ENCODE measurements at regions not wholly inside any gene's neighbourhood (a gene's known extent, or its start where the extent isn't known, plus 50 kb on each side); places are given as distances from the start of the nearest gene placed in this dataset.

GRCh38 chr4:138406876-138407275 is 164.7 kb upstream of the SLC7A11 start:
- Mint-ChIP-seq H3K36me3 (ENCODE audit: insufficient read depth) (no peaks in the 10 kb centered on the region), H3K4me3 (ENCODE audit: low read depth) (no peak overlapping the region), H3K9me3 (ENCODE audit: low read depth) (no peaks in the 10 kb centered on the region), H3K27me3 (no peaks in the 10 kb centered on the region), H3K4me1 (ENCODE audit: low read depth) (peaks cover 3% of the 10 kb centered on the region), H3K27ac (no peak overlapping the region)
- no peak for DNase-seq (ENCODE audit: low spot score, unreplicated experiment)
- TF ChIP-seq CTCF (IDR thresholded peaks at IDR 0.05; ENCODE audit: unreplicated experiment), result no peak

- Mint-ChIP-seq H3K27me3 (no peaks in the 10 kb centered on the region), H3K36me3 (ENCODE audit: insufficient read depth) (no peaks in the 10 kb centered on the region), H3K4me3 (ENCODE audit: low read depth) (no peak overlapping the region), H3K4me1 (ENCODE audit: low read depth) (peaks cover 3% of the 10 kb centered on the region), H3K27ac (no peak overlapping the region), H3K9me3 (ENCODE audit: low read depth) (no peaks in the 10 kb centered on the region)
- no peak for TF ChIP-seq CTCF (IDR thresholded peaks at IDR 0.05; ENCODE audit: unreplicated experiment)
- no peak for DNase-seq (ENCODE audit: low spot score, unreplicated experiment)
These were observed 163.9 kb upstream of the SLC7A11 start for GRCh38 chr4:138405934-138406567.

GRCh38 chr4:138405466-138405891 is 163.3 kb upstream of the SLC7A11 start:
- H3K36me3 Mint-ChIP-seq (ENCODE audit: insufficient read depth), result no peaks in the 10 kb centered on the region
- H3K9me3 Mint-ChIP-seq (ENCODE audit: low read depth), result no peaks in the 10 kb centered on the region
- TF ChIP-seq CTCF (IDR thresholded peaks at IDR 0.05; ENCODE audit: unreplicated experiment), result no peak
- H3K4me3 Mint-ChIP-seq (ENCODE audit: low read depth), result no peak overlapping the region
- no peaks in the 10 kb centered on the region for H3K27me3 Mint-ChIP-seq
- DNase-seq (ENCODE audit: low spot score, unreplicated experiment), result no peak
- H3K27ac Mint-ChIP-seq, result no peak overlapping the region
- H3K4me1 Mint-ChIP-seq (ENCODE audit: low read depth), result peaks cover 3% of the 10 kb centered on the region

GRCh38 chr4:138404801-138405200 is 162.7 kb upstream of the SLC7A11 start:
- no peak overlapping the region for H3K4me3 Mint-ChIP-seq (ENCODE audit: low read depth)
- no peak for DNase-seq (ENCODE audit: low spot score, unreplicated experiment)

GRCh38 chr4:138404251-138404650 is 162.1 kb upstream of the SLC7A11 start:
- no peak for DNase-seq (ENCODE audit: low spot score, unreplicated experiment)
- TF ChIP-seq CTCF (IDR thresholded peaks at IDR 0.05; ENCODE audit: unreplicated experiment), result no peak
- no peak overlapping the region for H3K4me3 Mint-ChIP-seq (ENCODE audit: low read depth)
- H3K9me3 Mint-ChIP-seq (ENCODE audit: low read depth), result no peaks in the 10 kb centered on the region
- peaks cover 3% of the 10 kb centered on the region for H3K4me1 Mint-ChIP-seq (ENCODE audit: low read depth)
- no peaks in the 10 kb centered on the region for H3K36me3 Mint-ChIP-seq (ENCODE audit: insufficient read depth)
- no peaks in the 10 kb centered on the region for H3K27me3 Mint-ChIP-seq
- H3K27ac Mint-ChIP-seq, result no peak overlapping the region

More at GRCh38 chr4:138404801-138405200, 162.7 kb upstream of the SLC7A11 start:
- Mint-ChIP-seq H3K27ac (no peak overlapping the region), H3K36me3 (ENCODE audit: insufficient read depth) (no peaks in the 10 kb centered on the region), H3K27me3 (no peaks in the 10 kb centered on the region), H3K4me1 (ENCODE audit: low read depth) (peaks cover 3% of the 10 kb centered on the region), H3K9me3 (ENCODE audit: low read depth) (no peaks in the 10 kb centered on the region)
- TF ChIP-seq CTCF (IDR thresholded peaks at IDR 0.05; ENCODE audit: unreplicated experiment), result no peak

Measured in progenitor cell of endocrine pancreas (in vitro differentiated cells).